NB4 (cell line): ENCODE measurements at regions not wholly inside any gene's neighbourhood (a gene's known extent, or its start where the extent isn't known, plus 50 kb on each side); places are given as distances from the start of the nearest gene placed in this dataset.

ENCODE experiments used
- CTCF ChIP-seq: IDR thresholded peaks from one replicate; pipeline ENCODE4 v1.5.1; 2012; ENCODE audit warnings: low read depth, low read length
- POLR2A ChIP-seq: IDR thresholded peaks from 2 replicates; pipeline ENCODE4 v1.6.1; 2011; ENCODE audit warnings: mild to moderate bottlenecking; ENCODE audit not compliant: insufficient read length; ENCODE audit errors: extremely low read depth

DNA sequence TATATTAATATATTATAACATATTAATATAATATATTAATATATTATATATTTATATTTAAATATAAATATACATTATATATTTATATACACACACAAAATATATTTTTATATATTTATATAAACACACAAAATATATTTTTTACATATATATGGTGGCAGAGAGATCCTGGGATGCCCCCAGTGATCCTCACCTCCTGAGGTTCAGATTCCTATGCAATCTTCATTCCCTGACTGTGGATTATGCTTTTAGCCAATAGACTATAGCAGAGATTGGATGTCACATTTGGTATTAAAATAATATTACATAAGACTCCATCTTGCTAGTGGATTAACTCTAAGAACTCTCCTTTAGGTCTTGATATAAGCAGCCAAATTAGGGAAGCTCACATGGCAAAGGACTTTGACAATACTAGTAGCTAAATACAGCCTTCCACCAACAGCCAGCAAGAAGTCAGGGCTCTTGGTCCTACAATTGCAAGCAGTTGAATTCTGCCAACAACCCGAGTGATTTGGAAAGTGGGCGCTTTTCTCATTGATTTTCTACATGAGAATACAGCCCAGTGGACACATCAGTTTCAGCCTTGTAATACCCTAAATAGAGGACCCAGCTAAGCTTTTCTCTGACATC is 681.0 kb downstream of the C6orf118 start:
- no peak for TF ChIP-seq CTCF
- TF ChIP-seq POLR2A, result no peak
